PC-9 (cell line): ENCODE measurements at regions not wholly inside any gene's neighbourhood (a gene's known extent, or its start where the extent isn't known, plus 50 kb on each side); places are given as distances from the start of the nearest gene placed in this dataset.

ENCODE experiments used
- CTCF ChIP-seq: fragments of 200-600 bp; sonication (generic); conservative IDR thresholded peaks from 2 replicates; pipeline ENCODE4 v1.6.1; 2017; ENCODE audit warnings: mixed run types, antibody characterized with exemption, mild to moderate bottlenecking, moderate library complexity
- EZH2 ChIP-seq: fragments of 200-600 bp; sonication (generic); IDR thresholded peaks from 2 replicates; pipeline ENCODE4 v1.8.0; 2017; ENCODE audit warnings: antibody characterized with exemption, low read depth

GRCh38 chr13:48790199-48790598, 136.5 kb downstream of the CYSLTR2 start:
- TF ChIP-seq EZH2 (no peak), CTCF (no peak)
